ENCODE measurements at regions not wholly inside any gene's neighbourhood (a gene's known extent, or its start where the extent isn't known, plus 50 kb on each side); places are given as distances from the start of the nearest gene placed in this dataset.

DNA sequence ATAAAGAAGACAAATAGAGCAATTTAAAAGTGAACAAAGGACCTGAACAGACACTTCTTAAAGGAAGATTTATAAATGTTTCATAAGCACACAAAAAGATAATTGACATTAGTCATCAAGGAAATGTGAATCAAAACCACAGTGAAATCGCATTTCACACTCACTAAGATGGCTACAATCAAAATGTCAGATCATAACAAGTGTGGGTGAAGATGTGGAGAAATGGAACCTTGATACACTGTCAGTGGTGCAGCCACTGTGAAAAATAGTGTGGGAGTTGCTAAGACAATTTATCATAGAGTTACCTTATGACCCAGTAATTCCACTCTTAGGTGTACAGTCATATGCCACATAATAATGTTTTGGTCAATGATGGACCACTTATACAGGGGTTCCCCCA is 54.5 kb upstream of the HTR4 start:
- Mint-ChIP-seq H3K4me1 (no peaks in the 10 kb centered on the region), H3K36me3 (no peaks in the 10 kb centered on the region), H3K27me3 (peaks cover 2 to 16% (median 14%) of the 10 kb centered on the region in 5 donors), H3K27ac (no peak overlapping the region), H3K9me3 (peaks cover 0 to 3% (median 0%) of the 10 kb centered on the region in 9 donors), H3K4me3 (no peak overlapping the region)
- no peak for DNase-seq
- POLR2A ChIA-PET, result no interaction called here
- no peak for ATAC-seq

DNA sequence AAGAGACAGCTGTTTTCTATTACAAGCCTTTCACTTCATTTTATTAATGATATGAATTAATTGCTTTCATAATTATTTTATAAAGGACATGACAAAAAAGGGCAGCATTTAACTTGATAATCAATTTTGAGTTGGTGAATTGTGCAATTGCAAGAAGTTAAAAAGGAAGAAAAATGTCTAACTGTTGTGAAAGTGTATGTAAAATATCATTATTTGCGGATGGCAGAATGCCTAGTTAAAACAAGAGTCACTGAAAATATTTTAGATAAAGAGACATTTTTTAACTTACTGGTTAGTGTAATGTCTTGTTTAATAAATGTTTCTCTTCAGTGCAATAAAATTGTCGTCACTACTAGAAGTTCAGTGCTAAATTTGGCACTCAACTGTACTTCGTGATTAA is 57.6 kb upstream of the HTR4 start:
- Mint-ChIP-seq H3K4me3 (no peak overlapping the region), H3K27ac (no peak overlapping the region), H3K9me3 (no peaks in the 10 kb centered on the region), H3K4me1 (no peaks in the 10 kb centered on the region), H3K36me3 (no peaks in the 10 kb centered on the region), H3K27me3 (peaks cover 5 to 18% (median 16%) of the 10 kb centered on the region in 5 donors)
- ATAC-seq, result no peak
- no peak for DNase-seq
- POLR2A ChIA-PET, result no interaction called here

DNA sequence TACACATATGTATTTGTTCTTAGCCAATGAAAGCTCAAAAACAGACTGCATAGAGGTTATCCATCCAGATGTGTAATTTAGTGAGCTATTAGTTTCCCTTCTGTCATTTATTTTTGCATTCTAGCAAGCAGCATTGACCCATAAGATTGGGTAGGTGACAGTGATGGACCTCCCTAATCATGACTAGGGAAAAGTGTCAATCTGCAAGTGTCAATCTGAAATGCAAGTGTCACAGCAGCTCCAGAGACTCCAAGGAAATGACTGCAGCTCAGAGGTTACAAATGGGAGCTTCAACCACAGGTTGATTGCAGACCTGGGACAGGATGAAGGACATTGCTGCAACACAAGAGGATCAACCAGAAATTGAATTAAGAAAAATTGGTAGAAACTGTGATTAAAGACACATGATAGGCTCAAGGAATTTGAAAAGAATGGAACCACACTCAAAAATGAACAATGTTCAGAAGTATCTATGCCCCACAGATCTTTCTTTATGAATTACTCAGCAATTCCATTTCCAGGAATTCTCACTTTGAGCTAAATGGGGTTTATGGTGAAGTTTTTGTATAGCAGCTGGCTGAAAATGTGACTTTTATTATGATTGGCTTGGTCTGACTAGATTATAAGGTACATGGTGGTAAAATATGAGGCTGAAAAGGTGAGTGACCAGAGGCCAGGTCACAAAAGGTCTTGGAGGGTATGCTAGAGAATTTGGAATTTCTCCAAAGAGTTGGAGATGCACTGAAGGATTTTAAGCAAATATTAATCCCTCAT is 59.6 kb upstream of the HTR4 start:
- ATAC-seq (no peak), DNase-seq (no peak)
- POLR2A ChIA-PET, result no interaction called here
- Mint-ChIP-seq H3K36me3 (no peaks in the 10 kb centered on the region), H3K4me1 (no peaks in the 10 kb centered on the region), H3K4me3 (no peak overlapping the region), H3K9me3 (no peaks in the 10 kb centered on the region), H3K27ac (no peak overlapping the region), H3K27me3 (peaks cover 8 to 29% (median 20%) of the 10 kb centered on the region in 5 donors)

DNA sequence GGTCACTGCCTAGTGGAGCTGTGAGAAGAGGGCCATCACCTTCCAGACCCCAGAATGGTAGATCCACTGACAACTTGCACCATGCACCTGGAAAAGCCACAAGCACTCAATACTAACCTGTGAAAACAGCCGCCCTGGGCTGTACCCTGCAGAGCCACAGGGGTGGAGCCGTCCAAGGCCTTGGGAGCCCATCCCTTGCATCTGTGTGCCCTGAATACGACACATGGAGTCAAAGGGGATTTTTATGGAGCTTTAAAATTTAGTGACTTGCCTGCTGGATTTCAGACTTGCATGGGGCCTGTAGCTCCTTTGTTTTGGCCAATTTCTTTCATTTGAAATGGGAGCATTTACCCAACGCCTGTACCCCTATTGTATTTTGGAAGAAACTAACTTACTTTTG is 62.4 kb upstream of the HTR4 start:
- ATAC-seq (no peak), DNase-seq (no peak)
- Mint-ChIP-seq H3K36me3 (no peaks in the 10 kb centered on the region), H3K9me3 (no peaks in the 10 kb centered on the region), H3K4me3 (no peak overlapping the region), H3K27me3 (peaks cover 12 to 38% (median 24%) of the 10 kb centered on the region in 5 donors), H3K4me1 (no peaks in the 10 kb centered on the region), H3K27ac (no peak overlapping the region)
- POLR2A ChIA-PET, result no interaction called here

DNA sequence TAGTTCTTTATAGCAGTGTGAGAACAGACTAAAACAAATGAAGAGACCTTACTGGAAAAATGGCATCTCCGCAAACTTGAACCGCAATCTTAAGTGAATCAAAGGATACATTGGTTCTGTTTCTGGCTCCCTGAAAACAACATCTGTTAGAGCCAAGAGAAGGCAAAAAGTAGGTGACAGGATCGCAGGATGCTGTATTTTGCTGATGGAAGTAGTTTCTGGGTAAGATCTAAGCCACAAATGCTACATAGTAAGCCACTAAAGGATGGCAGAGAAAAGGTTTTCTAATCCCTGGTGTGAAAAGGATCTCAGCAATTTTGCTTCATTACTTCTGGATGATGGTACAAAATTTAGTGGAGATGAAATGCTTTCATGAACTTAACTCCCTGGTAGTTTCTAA is 63.3 kb upstream of the HTR4 start:
- Mint-ChIP-seq H3K27me3 (peaks cover 12 to 34% (median 23%) of the 10 kb centered on the region in 5 donors), H3K36me3 (no peaks in the 10 kb centered on the region)
- DNase-seq, result no peak

DNA sequence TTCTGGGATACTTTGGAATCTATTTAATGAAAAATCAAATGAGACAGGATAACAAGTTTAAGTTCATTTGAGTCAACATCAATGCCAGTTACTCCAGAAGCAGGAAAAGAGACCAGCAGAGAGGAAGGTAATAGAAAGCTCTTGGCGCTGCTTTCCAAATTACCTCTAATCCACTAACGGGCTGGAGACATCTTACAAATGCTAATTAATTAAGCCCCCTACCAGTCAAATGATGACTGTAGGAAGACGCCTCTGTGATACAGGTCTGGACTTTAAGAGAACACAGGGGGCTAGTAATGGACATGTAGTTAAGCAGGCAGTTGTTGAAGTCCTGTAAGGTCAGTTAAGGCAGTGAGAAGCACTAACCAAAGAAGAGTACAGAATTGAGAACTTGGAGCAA is 65.3 kb upstream of the HTR4 start:
- H3K9me3 Mint-ChIP-seq, result no peaks in the 10 kb centered on the region
- H3K27ac Mint-ChIP-seq, result no peak overlapping the region
- H3K27me3 Mint-ChIP-seq, result peaks cover 10 to 34% (median 18%) of the 10 kb centered on the region in 5 donors
- ATAC-seq, result no peak
- H3K4me3 Mint-ChIP-seq, result no peak overlapping the region
- no peak for DNase-seq
- no peaks in the 10 kb centered on the region for H3K4me1 Mint-ChIP-seq
- POLR2A ChIA-PET, result no interaction called here
- H3K36me3 Mint-ChIP-seq, result no peaks in the 10 kb centered on the region

More for the DNA sequence above, 63.3 kb upstream of the HTR4 start:
- Mint-ChIP-seq H3K9me3 (no peaks in the 10 kb centered on the region), H3K4me1 (no peaks in the 10 kb centered on the region), H3K27ac (no peak overlapping the region), H3K4me3 (no peak overlapping the region)
- ATAC-seq, result no peak
- POLR2A ChIA-PET, result no interaction called here

DNA sequence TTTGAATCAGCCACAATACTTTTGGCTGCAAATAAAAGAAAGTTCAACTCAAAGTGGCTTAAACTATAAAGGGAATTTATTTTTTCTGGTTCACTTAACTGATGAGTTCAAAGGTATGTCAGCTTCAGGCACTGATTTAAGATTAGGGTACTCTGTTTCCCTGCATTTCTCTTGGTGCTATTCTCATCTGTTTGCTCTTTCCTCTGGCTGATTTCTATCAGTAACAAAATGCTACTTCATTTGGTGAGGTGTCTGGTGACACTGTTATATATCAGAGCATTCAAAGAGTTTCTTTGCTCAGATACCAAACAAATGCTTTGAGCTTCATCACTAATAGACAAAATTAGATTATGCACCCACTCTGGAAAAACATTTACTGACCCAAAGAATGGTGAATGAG is 65.9 kb upstream of the HTR4 start:
- Mint-ChIP-seq H3K4me1 (no peaks in the 10 kb centered on the region), H3K9me3 (no peaks in the 10 kb centered on the region), H3K27me3 (peaks cover 9 to 30% (median 12%) of the 10 kb centered on the region in 5 donors)

DNA sequence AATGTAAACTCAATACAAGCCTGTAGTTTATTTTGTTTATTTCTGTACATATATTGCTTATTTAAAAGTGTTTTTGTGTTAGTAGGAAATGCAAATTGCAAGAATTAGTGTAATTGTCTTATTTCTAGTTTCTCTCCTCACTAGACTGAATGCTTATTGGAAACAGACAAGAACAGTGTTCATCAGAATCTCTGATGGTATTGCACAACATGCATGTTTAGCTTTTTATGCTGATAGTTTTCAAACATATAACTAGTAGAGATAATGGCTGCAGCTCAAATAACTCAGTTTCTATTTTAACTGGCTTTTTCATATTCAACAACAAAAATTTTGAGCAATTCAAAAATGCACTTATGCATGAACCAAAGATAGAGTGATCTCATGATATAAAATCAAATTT is 68.8 kb upstream of the HTR4 start:
- Mint-ChIP-seq H3K27me3 (peaks cover 4 to 23% (median 6%) of the 10 kb centered on the region in 5 donors), H3K4me3 (no peak overlapping the region), H3K36me3 (no peaks in the 10 kb centered on the region), H3K9me3 (no peaks in the 10 kb centered on the region), H3K4me1 (no peaks in the 10 kb centered on the region), H3K27ac (no peak overlapping the region)
- POLR2A ChIA-PET, result no interaction called here
- ATAC-seq (no peak), DNase-seq (no peak)

More for the DNA sequence above, 65.9 kb upstream of the HTR4 start:
- ATAC-seq, result no peak
- Mint-ChIP-seq H3K27ac (no peak overlapping the region), H3K4me3 (no peak overlapping the region), H3K36me3 (no peaks in the 10 kb centered on the region)
- DNase-seq, result no peak
- POLR2A ChIA-PET, result no interaction called here

DNA sequence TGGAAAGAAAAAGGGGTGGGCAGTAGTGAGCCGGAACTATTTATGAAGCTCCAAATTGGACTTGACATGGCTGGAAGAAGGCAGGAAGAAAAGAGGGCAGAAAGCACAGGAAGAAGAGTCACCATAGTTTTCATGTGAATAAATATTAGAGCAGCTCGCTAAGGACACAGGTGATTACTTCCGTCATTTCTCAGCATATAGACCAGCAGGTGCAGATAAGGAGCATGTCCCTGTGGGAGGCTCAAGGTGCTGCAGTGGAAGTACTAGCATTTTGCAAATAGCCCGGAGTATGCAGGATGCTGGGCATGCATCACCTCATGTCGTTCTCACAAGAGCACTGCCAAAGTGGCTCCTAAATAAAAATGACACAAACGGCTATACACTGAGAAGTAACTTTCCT is 71.3 kb upstream of the HTR4 start:
- POLR2A ChIA-PET, result no interaction called here
- Mint-ChIP-seq H3K27me3 (peaks cover 0 to 8% (median under 1%) of the 10 kb centered on the region in 5 donors), H3K27ac (no peak overlapping the region), H3K4me1 (no peaks in the 10 kb centered on the region), H3K9me3 (no peaks in the 10 kb centered on the region), H3K36me3 (no peaks in the 10 kb centered on the region), H3K4me3 (no peak overlapping the region)
- ATAC-seq, result no peak
- DNase-seq, result no peak

DNA sequence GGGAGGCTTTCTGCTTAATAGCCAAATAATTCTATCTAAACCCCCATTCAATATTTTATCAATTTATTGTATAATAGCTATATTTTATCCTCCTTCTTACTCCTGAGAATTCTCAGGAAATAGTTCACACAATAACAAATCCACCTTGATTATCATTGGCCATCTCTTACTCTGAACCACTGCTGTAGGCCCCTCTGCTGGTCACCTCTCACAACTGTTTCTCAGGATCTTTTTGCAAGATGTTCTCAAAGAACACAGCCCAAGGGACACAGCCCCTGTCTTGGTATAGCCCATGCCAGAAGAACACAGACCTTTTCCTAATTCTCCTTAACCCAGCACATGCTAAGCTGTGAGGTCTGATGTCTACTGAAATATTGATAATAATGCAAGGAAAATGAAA is 74.9 kb upstream of the HTR4 start:
- Mint-ChIP-seq H3K27ac (no peak overlapping the region), H3K4me3 (no peak overlapping the region), H3K36me3 (no peaks in the 10 kb centered on the region), H3K4me1 (peaks cover 0 to 9% (median 0%) of the 10 kb centered on the region in 4 donors), H3K9me3 (no peaks in the 10 kb centered on the region), H3K27me3 (peaks cover 0 to 12% (median 6%) of the 10 kb centered on the region in 5 donors)
- no peak for DNase-seq
- no peak for ATAC-seq
- POLR2A ChIA-PET, result no interaction called here

DNA sequence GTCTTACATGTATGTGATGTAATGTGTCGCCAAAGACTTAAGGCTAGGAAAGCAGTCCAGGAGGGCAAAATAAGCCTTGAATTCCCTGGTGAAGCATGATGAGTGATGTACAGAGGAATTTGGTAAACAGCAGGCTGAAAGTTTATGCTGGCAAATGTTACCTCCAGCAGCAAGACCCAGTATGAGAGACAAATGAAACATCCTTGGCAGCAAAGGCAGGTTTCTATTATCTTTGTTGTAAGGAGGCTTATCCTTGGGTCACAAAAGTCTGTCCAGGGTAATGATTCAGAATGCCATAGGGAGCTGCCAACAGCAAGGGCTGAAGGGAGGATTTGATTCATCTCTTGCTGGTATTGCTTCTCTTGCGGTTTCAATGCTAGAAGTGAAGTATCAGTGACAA is 75.9 kb upstream of the HTR4 start:
- peaks cover 0 to 9% (median 0%) of the 10 kb centered on the region in 4 donors for H3K4me1 Mint-ChIP-seq
- H3K36me3 Mint-ChIP-seq, result no peaks in the 10 kb centered on the region
- peaks cover 0 to 14% (median 4%) of the 10 kb centered on the region in 5 donors for H3K27me3 Mint-ChIP-seq
- POLR2A ChIA-PET, result no interaction called here
- H3K27ac Mint-ChIP-seq, result no peak overlapping the region
- no peak for ATAC-seq
- no peaks in the 10 kb centered on the region for H3K9me3 Mint-ChIP-seq
- DNase-seq, result no peak
- no peak overlapping the region for H3K4me3 Mint-ChIP-seq

DNA sequence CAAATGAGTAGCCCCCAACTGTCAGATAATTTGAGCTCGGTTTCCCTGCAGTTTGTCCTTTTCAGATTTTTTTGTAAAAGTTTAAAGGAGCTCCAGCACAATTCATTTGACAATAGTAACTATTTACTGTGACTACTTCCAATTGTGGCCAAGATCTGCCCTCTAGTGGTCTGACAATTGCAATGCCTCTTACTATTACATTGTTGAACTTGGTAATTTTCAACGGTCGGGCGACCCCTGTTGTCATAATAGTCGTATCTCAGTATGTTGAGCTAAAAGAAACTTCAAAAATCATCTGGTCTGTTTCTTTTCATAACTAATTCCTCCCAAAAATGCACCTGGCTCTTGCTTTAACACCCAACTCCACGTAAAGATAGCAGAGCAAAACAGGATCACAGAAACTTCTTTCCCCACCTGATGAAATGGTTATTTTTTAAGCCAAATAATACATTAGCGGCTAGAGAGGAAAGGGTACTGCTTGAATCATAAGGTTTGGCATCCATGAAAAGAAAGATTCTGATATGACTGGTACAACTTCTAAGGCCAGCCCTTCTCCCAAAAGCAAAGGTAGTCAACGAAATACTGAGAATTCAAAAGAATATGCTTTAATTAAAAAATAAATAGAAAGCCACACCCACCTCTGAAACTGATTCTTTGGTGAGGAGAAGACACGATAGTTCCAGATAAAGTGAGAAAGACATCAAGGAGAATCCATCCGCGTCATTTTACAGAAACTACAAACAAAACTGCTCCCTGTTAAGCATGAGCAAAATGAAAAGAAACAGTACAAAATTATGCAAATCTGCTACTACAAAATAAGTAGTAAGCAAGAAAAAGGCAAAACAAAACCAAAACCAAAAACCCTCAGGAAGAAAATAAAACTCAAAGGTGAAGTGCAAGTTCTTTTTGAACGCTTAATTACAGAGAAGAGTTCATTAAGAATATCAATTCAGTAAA is 76.9 kb upstream of the HTR4 start:
- Mint-ChIP-seq H3K27me3 (peaks cover 0 to 14% (median 3%) of the 10 kb centered on the region in 5 donors), H3K36me3 (no peaks in the 10 kb centered on the region), H3K9me3 (no peaks in the 10 kb centered on the region), H3K4me1 (peaks cover 0 to 9% (median 0%) of the 10 kb centered on the region in 4 donors), H3K27ac (peak overlapping the region in 1 of 10 donors; percentile 63), H3K4me3 (peak overlapping the region in 3 of 10 donors; percentile 24 to 75 (median 72))
- POLR2A ChIA-PET, result no interaction called here
- peak; percentile 25 to 82 (median 64) for DNase-seq
- ATAC-seq, result peak; percentile 91 to 98

DNA sequence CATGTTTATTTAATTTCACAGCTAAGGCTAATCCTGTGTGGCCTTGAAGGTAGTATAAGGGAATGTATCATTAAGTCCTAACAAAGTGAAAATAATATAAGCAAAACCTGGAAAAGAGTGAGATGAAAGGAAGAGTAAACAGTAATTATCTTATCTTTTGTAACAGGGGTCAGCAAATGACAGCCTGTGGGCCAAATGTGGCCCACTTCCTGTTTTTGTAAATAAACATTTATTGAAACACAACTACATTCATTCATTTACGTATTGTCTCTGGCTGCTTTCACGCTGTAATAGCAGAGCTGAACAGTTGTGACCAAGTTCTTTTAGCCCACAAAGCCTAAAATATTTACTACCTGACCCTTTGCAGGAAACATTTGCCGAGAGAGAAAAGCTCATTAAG is 78.4 kb upstream of the HTR4 start:
- Mint-ChIP-seq H3K27ac (no peak overlapping the region), H3K4me3 (no peak overlapping the region), H3K9me3 (no peaks in the 10 kb centered on the region), H3K36me3 (no peaks in the 10 kb centered on the region), H3K4me1 (peaks cover 0 to 9% (median 0%) of the 10 kb centered on the region in 4 donors), H3K27me3 (peaks cover 0 to 14% (median 5%) of the 10 kb centered on the region in 5 donors)
- POLR2A ChIA-PET, result no interaction called here
- ATAC-seq (no peak), DNase-seq (no peak)

All from naive thymus-derived CD8-positive, alpha-beta T cell (primary cell).